Tibial artery (tissue), 4 donors: ENCODE measurements at regions not wholly inside any gene's neighbourhood (a gene's known extent, or its start where the extent isn't known, plus 50 kb on each side); places are given as distances from the start of the nearest gene placed in this dataset.
"Not testable (repeated sequence)": the region's sequence is repeated elsewhere in the genome, so short reads cannot be mapped to it uniquely, and the experiment has no call there.

Experiments used
- DNase-seq, 2 donors: peaks; one replicate each; pipeline ENCODE4 v3.0.0-alpha.2; 2019
- H3K27ac ChIP-seq, 2 donors: fragments of 200-600 bp; sonication (generic) in 1 of 2; 1 replicate in 1 of 2; 2 replicates in 1 of 2; pipeline ENCODE4 v1.5.1; 2018 to 2019; ENCODE audit warnings: mild to moderate bottlenecking in 1 of 2
- H3K27me3 ChIP-seq, 2 donors: fragments of 200-600 bp; sonication (generic) in 1 of 2; one replicate each; pipeline versions ENCODE4 v1.5.1 to v1.6.0; 2016 to 2019
- H3K36me3 ChIP-seq, 3 donors: fragments of 200-600 bp; sonication (generic) in 2 of 3; one replicate each; pipeline ENCODE4 v1.5.1; 2016 to 2019; ENCODE audit warnings: mild to moderate bottlenecking in 2 of 3
- H3K4me1 ChIP-seq, 4 donors: fragments of 200-600 bp; sonication (generic) in 2 of 4; 1 replicate in 3 of 4; 2 replicates in 1 of 4; pipeline ENCODE4 v1.5.1; 2016 to 2019
- H3K4me3 ChIP-seq, 2 donors: fragments of 200-600 bp; sonication (generic) in 1 of 2; 1 replicate in 1 of 2; 2 replicates in 1 of 2; pipeline ENCODE4 v1.5.1; 2018 to 2019; ENCODE audit warnings: mild to moderate bottlenecking in 2 of 2
- H3K9me3 ChIP-seq, 3 donors: fragments of 200-600 bp; sonication (generic) in 1 of 3; one replicate each; pipeline ENCODE4 v1.5.1; 2016 to 2019
- intact Hi-C: fragments of 100-400 bp; cut with DNase I; formaldehyde crosslinking; loops from one replicate; pipeline ENCODE4 v1.15.0; 2023; ENCODE audit warnings: low total_unique reads
- TF ChIP-seq, protein P1 (sequence below), 2 experiments: fragments of 200-600 bp in 1 of 2; fragments of 450-650 bp in 1 of 2; IDR thresholded peaks; one replicate each; pipeline ENCODE4 v1.5.1; 2017 to 2019; ENCODE audit warnings: antibody characterized with exemption in 2 of 2, mild to moderate bottlenecking in 1 of 2, moderate library complexity in 1 of 2

- DNase-seq, result no peak
- intact Hi-C loops, result no loop called here
- TF ChIP-seq, protein P1, sequence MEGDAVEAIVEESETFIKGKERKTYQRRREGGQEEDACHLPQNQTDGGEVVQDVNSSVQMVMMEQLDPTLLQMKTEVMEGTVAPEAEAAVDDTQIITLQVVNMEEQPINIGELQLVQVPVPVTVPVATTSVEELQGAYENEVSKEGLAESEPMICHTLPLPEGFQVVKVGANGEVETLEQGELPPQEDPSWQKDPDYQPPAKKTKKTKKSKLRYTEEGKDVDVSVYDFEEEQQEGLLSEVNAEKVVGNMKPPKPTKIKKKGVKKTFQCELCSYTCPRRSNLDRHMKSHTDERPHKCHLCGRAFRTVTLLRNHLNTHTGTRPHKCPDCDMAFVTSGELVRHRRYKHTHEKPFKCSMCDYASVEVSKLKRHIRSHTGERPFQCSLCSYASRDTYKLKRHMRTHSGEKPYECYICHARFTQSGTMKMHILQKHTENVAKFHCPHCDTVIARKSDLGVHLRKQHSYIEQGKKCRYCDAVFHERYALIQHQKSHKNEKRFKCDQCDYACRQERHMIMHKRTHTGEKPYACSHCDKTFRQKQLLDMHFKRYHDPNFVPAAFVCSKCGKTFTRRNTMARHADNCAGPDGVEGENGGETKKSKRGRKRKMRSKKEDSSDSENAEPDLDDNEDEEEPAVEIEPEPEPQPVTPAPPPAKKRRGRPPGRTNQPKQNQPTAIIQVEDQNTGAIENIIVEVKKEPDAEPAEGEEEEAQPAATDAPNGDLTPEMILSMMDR (IDR thresholded peaks at IDR 0.05), result no peak
- Histone ChIP-seq H3K9me3 (no peaks in the 10 kb centered on the region), H3K4me3 (no peak overlapping the region), H3K27ac (no peak overlapping the region), H3K27me3 (no peaks in the 10 kb centered on the region), H3K36me3 (no peaks in the 10 kb centered on the region), H3K4me1 (no peaks in the 10 kb centered on the region)
Measured at GRCh38 chr20:10115021-10115420, 80.2 kb downstream of the ANKEF1 start.

DNA sequence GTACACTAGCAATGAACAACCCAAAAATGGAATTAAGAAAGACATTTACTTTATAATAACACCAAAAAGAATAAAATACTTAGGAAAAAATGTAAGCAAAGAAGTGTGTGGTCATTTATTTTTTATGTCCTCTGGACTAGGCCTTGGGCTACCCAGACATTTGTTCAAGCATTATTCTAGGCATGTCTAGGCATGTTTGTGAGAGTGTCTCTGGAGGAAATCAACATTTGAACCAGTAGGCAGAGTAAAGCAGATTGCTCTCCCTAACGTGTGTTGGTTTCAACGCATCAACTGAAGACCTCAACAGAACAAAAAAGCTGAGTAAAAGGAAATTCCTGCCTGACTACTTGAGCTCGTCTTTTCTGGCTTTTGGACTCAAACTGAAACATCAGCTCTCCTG is 84.5 kb downstream of the ANKEF1 start:
- intact Hi-C loops, result no loop called here
- TF ChIP-seq, protein P1 (IDR thresholded peaks at IDR 0.05), result no peak
- peaks cover 0 to 9% (median 2%) of the 10 kb centered on the region in 3 donors for H3K9me3 ChIP-seq
- no peak overlapping the region for H3K27ac ChIP-seq
- H3K36me3 ChIP-seq, result no peaks in the 10 kb centered on the region
- no peaks in the 10 kb centered on the region for H3K4me1 ChIP-seq
- DNase-seq, result no peak
- no peaks in the 10 kb centered on the region for H3K27me3 ChIP-seq
- H3K4me3 ChIP-seq, result no peak overlapping the region

GRCh38 chr20:10124883-10125282 is 90.1 kb downstream of the ANKEF1 start:
- DNase-seq, H3K27me3 ChIP-seq, H3K4me1 ChIP-seq, H3K36me3 ChIP-seq, H3K27ac ChIP-seq, intact Hi-C loops, H3K4me3 ChIP-seq: not testable (repeated sequence)
- H3K9me3 ChIP-seq, result peaks cover 0 to 18% (median 13%) of the 10 kb centered on the region in 3 donors

- H3K9me3 ChIP-seq, result peaks cover 0 to 18% (median 13%) of the 10 kb centered on the region in 3 donors
- no peaks in the 10 kb centered on the region for H3K4me1 ChIP-seq
- no peak for DNase-seq
- TF ChIP-seq, protein P1 (IDR thresholded peaks at IDR 0.05), result no peak
- no peaks in the 10 kb centered on the region for H3K27me3 ChIP-seq
- no peak overlapping the region for H3K27ac ChIP-seq
- intact Hi-C loops, result no loop called here
- H3K36me3 ChIP-seq, result no peaks in the 10 kb centered on the region
- no peak overlapping the region for H3K4me3 ChIP-seq
Measured at GRCh38 chr20:10125757-10126156, 91.0 kb downstream of the ANKEF1 start.

- intact Hi-C loops, result no loop called here
- no peaks in the 10 kb centered on the region for H3K36me3 ChIP-seq
- H3K27me3 ChIP-seq, result no peaks in the 10 kb centered on the region
- TF ChIP-seq, protein P1 (IDR thresholded peaks at IDR 0.05), result no peak
- H3K27ac ChIP-seq, result no peak overlapping the region
- H3K4me3 ChIP-seq, result no peak overlapping the region
- DNase-seq, result no peak
- peaks cover 0 to 7% (median 6%) of the 10 kb centered on the region in 3 donors for H3K9me3 ChIP-seq
- peaks cover 0 to 10% (median 3%) of the 10 kb centered on the region in 4 donors for H3K4me1 ChIP-seq
Measured at GRCh38 chr20:10129749-10130148, 88.9 kb upstream of the SNAP25 start.

DNA sequence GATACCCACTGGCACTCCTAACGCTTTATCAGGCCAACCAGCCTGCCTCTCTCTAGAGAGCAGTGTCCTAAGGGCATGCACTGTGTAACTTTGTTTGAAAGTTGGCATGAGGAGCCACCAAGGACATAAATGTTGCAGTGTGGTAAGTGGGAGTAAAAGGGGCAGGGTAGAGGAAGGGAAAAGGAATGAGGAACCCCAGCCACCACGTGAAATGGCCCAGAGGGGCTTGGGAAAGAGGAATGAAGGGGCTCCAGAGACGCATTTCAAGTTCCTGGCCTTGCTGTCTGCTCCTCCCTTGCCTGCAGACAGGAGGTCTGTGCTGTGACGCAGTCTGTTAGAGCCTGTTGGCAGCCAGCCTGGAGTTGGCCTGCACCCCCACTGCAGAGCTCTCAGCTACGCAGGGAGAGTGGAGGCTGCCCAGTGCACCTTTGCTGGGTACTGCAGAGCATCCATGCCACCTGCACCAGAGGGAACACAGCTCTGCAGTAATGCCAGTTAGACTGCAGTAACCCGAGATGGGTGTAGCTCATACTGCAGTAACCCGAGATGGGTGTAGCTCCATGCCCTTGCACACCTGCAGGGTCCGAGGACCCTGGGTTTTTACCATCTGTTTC is 86.8 kb upstream of the SNAP25 start:
- H3K36me3 ChIP-seq, result no peaks in the 10 kb centered on the region
- H3K4me3 ChIP-seq, result no peak overlapping the region
- peak in 1 of 2 donors; percentile 69 for DNase-seq
- intact Hi-C loops, result no loop called here
- H3K27me3 ChIP-seq, result no peaks in the 10 kb centered on the region
- TF ChIP-seq, protein P1 (IDR thresholded peaks at IDR 0.05), result no peak
- H3K4me1 ChIP-seq, result peaks cover 0 to 10% (median 3%) of the 10 kb centered on the region in 4 donors
- no peaks in the 10 kb centered on the region for H3K9me3 ChIP-seq
- no peak overlapping the region for H3K27ac ChIP-seq
